OCI-LY1 (cell line): ENCODE measurements at regions not wholly inside any gene's neighbourhood (a gene's known extent, or its start where the extent isn't known, plus 50 kb on each side); places are given as distances from the start of the nearest gene placed in this dataset.

ENCODE experiments used
- CTCF ChIP-seq: fragments of 200-600 bp; sonication (generic), shearing (Covaris generic); IDR thresholded peaks from 2 replicates; pipeline ENCODE4 v1.5.1; 2017; ENCODE audit warnings: mild to moderate bottlenecking, antibody characterized with exemption, low read length, moderate library complexity, mixed read lengths
- EZH2 ChIP-seq: fragments of 200-600 bp; sonication (generic), shearing (Covaris generic); IDR thresholded peaks from 2 replicates; pipeline ENCODE4 v1.8.0; 2017; ENCODE audit warnings: borderline replicate concordance, mixed run types, mild to moderate bottlenecking, antibody characterized with exemption, low read length, moderate library complexity, mixed read lengths

- no peak for TF ChIP-seq CTCF
- TF ChIP-seq EZH2 = no peak
These were observed 214.6 kb upstream of the PRDM1 start for GRCh38 chr6:105871542-105871941.
